H9 (cell line): ENCODE measurements at regions not wholly inside any gene's neighbourhood (a gene's known extent, or its start where the extent isn't known, plus 50 kb on each side); places are given as distances from the start of the nearest gene placed in this dataset.

ENCODE experiments used
- DNase-seq: peaks from one replicate; pipeline ENCODE4 v3.0.0-alpha.2; 2017
- H2AFZ ChIP-seq: one replicate; pipeline ENCODE4 v1.6.1; 2013; ENCODE audit warnings: mild to moderate bottlenecking, low read length, control low read depth, moderate library complexity
- H2AK5ac ChIP-seq: 2 replicates; pipeline ENCODE4 v1.6.1; 2013; ENCODE audit warnings: low read length, control low read depth, mixed read lengths; ENCODE audit not compliant: insufficient read length
- H2BK120ac ChIP-seq: one replicate; pipeline ENCODE4 v1.6.1; 2013; ENCODE audit warnings: low read depth, mild to moderate bottlenecking, low read length, control low read depth, inconsistent platforms; ENCODE audit not compliant: poor library complexity, severe bottlenecking
- H2BK12ac ChIP-seq: 2 replicates; pipeline ENCODE4 v1.6.1; 2013; ENCODE audit warnings: low read length, control low read depth, mixed read lengths, low read depth; ENCODE audit not compliant: insufficient read length
- H2BK15ac ChIP-seq: 2 replicates; pipeline ENCODE4 v1.6.1; 2013; ENCODE audit warnings: low read depth, low read length, control low read depth
- H2BK20ac ChIP-seq: one replicate; pipeline ENCODE4 v1.6.1; 2013; ENCODE audit warnings: low read depth, mild to moderate bottlenecking, low read length, control low read depth, inconsistent platforms; ENCODE audit not compliant: poor library complexity, severe bottlenecking
- H2BK5ac ChIP-seq: 2 replicates; pipeline ENCODE4 v1.6.1; 2013; ENCODE audit warnings: low read length, control low read depth, mixed read lengths; ENCODE audit not compliant: insufficient read length
- H3K14ac ChIP-seq: 2 replicates; pipeline ENCODE4 v1.6.1; 2013; ENCODE audit warnings: low read length, control low read depth; ENCODE audit not compliant: insufficient read depth
- H3K18ac ChIP-seq: 2 replicates; pipeline ENCODE4 v1.6.1; 2013; ENCODE audit warnings: low read depth, mild to moderate bottlenecking, mixed read lengths, low read length, control low read depth; ENCODE audit not compliant: insufficient read length
- H3K23ac ChIP-seq: 2 replicates; pipeline ENCODE4 v1.6.1; 2013; ENCODE audit warnings: low read length, control low read depth, mixed read lengths, low read depth; ENCODE audit not compliant: insufficient read length
- H3K23me2 ChIP-seq: 2 replicates; pipeline ENCODE4 v1.6.1; 2013; ENCODE audit warnings: low read depth, mild to moderate bottlenecking, mixed read lengths, low read length, control low read depth; ENCODE audit not compliant: insufficient read length, poor library complexity, severe bottlenecking
- H3K27ac ChIP-seq: 2 replicates; pipeline ENCODE4 v1.5.1; 2013; ENCODE audit warnings: low read length, control low read depth, mixed read lengths, low read depth; ENCODE audit not compliant: insufficient read length
- H3K27me3 ChIP-seq: 2 replicates; pipeline ENCODE4 v1.6.1; 2013; ENCODE audit warnings: low read length, control low read depth, inconsistent platforms; ENCODE audit not compliant: insufficient read depth
- H3K4ac ChIP-seq: 2 replicates; pipeline ENCODE4 v1.6.1; 2013; ENCODE audit warnings: low read depth, mild to moderate bottlenecking, control low read depth, inconsistent platforms, low read length, moderate library complexity
- H3K4me1 ChIP-seq: 2 replicates; pipeline ENCODE4 v1.6.1; 2013; ENCODE audit warnings: low read length, control low read depth, inconsistent platforms; ENCODE audit not compliant: insufficient read depth
- H3K4me2 ChIP-seq: 2 replicates; pipeline ENCODE4 v1.6.1; 2013; ENCODE audit warnings: low read length, control low read depth, mixed read lengths; ENCODE audit not compliant: insufficient read length, insufficient read depth
- H3K56ac ChIP-seq: 2 replicates; pipeline ENCODE4 v1.6.1; 2013; ENCODE audit warnings: low read depth, mild to moderate bottlenecking, mixed read lengths, low read length, control low read depth; ENCODE audit not compliant: insufficient read length
- H3K79me1 ChIP-seq: 2 replicates; pipeline ENCODE4 v1.6.1; 2013; ENCODE audit warnings: low read depth, mild to moderate bottlenecking, moderate library complexity, low read length, control low read depth, inconsistent platforms; ENCODE audit not compliant: insufficient read depth, poor library complexity, severe bottlenecking
- H3K79me2 ChIP-seq: 2 replicates; pipeline ENCODE4 v1.6.1; 2013; ENCODE audit warnings: low read length, control low read depth, inconsistent platforms; ENCODE audit not compliant: insufficient read depth
- H3K9ac ChIP-seq: 2 replicates; pipeline ENCODE4 v1.6.1; 2013; ENCODE audit warnings: low read length, control low read depth, mixed read lengths; ENCODE audit not compliant: insufficient read length; ENCODE audit errors: extremely low read depth
- H3K9me3 ChIP-seq: one replicate; pipeline ENCODE4 v1.6.1; 2013; ENCODE audit warnings: low read depth, low read length, inconsistent platforms; ENCODE audit not compliant: control insufficient read depth
- H3T11ph ChIP-seq: one replicate; pipeline ENCODE4 v1.6.1; 2013; ENCODE audit warnings: mild to moderate bottlenecking, low read length, control low read depth, inconsistent platforms
- H4K20me1 ChIP-seq: one replicate; pipeline ENCODE4 v1.6.1; 2013; ENCODE audit not compliant: control insufficient read depth, insufficient read length, insufficient read depth
- H4K5ac ChIP-seq: 2 replicates; pipeline ENCODE4 v1.6.1; 2013; ENCODE audit warnings: low read depth, mild to moderate bottlenecking, mixed read lengths, low read length, control low read depth; ENCODE audit not compliant: insufficient read length
- H4K8ac ChIP-seq: replicated peaks from 2 replicates; pipeline ENCODE4 v1.6.1; 2013; ENCODE audit warnings: low read length, control low read depth, mixed read lengths, low read depth; ENCODE audit not compliant: insufficient read length
- H4K91ac ChIP-seq: 2 replicates; pipeline ENCODE4 v1.6.1; 2013; ENCODE audit warnings: low read depth, mild to moderate bottlenecking, moderate library complexity, mixed read lengths, low read length, control low read depth; ENCODE audit not compliant: insufficient read length
- H3K27ac Mint-ChIP-seq, 3 experiments: 2 replicates in 2 of 3; 3 replicates in 1 of 3; pipeline ENCODE4 v1.8.0; 2020 to 2021; ENCODE audit warnings: mixed read lengths in 3 of 3, mild to moderate bottlenecking in 1 of 3, moderate library complexity in 1 of 3
- H3K27me3 Mint-ChIP-seq: 2 replicates; pipeline ENCODE4 v1.8.0; 2021; ENCODE audit warnings: low read depth, mild to moderate bottlenecking, moderate library complexity, mixed read lengths
- H3K36me3 Mint-ChIP-seq, 3 experiments: 2 replicates in 2 of 3; 3 replicates in 1 of 3; pipeline ENCODE4 v1.8.0; 2020 to 2021; ENCODE audit warnings: low read depth in 3 of 3, mixed read lengths in 3 of 3; ENCODE audit not compliant: insufficient read depth in 1 of 3
- H3K4me1 Mint-ChIP-seq, 2 experiments: 2 replicates each; pipeline ENCODE4 v1.8.0; 2020; ENCODE audit warnings: mixed read lengths in 2 of 2
- H3K4me3 Mint-ChIP-seq, 2 experiments: 2 replicates in 1 of 2; 3 replicates in 1 of 2; pipeline ENCODE4 v1.8.0; 2020 to 2021; ENCODE audit warnings: mild to moderate bottlenecking in 2 of 2, mixed read lengths in 2 of 2, moderate library complexity in 1 of 2
- H3K9me3 Mint-ChIP-seq, 2 experiments: 2 replicates in 1 of 2; 3 replicates in 1 of 2; pipeline ENCODE4 v1.8.0; 2020; ENCODE audit warnings: mild to moderate bottlenecking in 2 of 2, mixed read lengths in 2 of 2, moderate library complexity in 1 of 2
- CTCF ChIP-seq: fragments of 200-600 bp; sonication (generic); conservative IDR thresholded peaks from 3 replicates; pipeline ENCODE4 v1.8.0; 2021; ENCODE audit warnings: antibody characterized with exemption, mild to moderate bottlenecking
- WGBS: extraction: QIAGEN DNeasy Blood & Tissue Kit; methylation state at CpG from one replicate; pipeline ENCODE4 v1.1.7; 2013; ENCODE audit warnings: missing lambda C conversion rate, low lambda C conversion rate, mixed read lengths; ENCODE audit not compliant: insufficient read length; ENCODE audit errors: extremely low coverage; 5-methylcytosine and 5-hydroxymethylcytosine counted together

- Histone ChIP-seq H2BK5ac (no peak overlapping the region), H3K27me3 (no peaks in the 10 kb centered on the region), H3T11ph (no peak overlapping the region), H3K4ac (no peak overlapping the region), H3K79me1 (no peaks in the 10 kb centered on the region), H4K8ac (no peak overlapping the region), H4K5ac (no peak overlapping the region), H3K9ac (no peak overlapping the region), H3K79me2 (no peaks in the 10 kb centered on the region), H2AFZ (no peak overlapping the region), H3K4me2 (no peak overlapping the region), H3K14ac (no peak overlapping the region), H3K23ac (no peak overlapping the region), H2BK15ac (no peak overlapping the region), H2BK20ac (no peak overlapping the region), H3K4me1 (no peaks in the 10 kb centered on the region), H3K56ac (no peak overlapping the region), H4K91ac (no peak overlapping the region), H3K18ac (no peak overlapping the region), H2BK12ac (no peak overlapping the region), H4K20me1 (no peaks in the 10 kb centered on the region), H3K23me2 (no peaks in the 10 kb centered on the region), H3K9me3 (no peaks in the 10 kb centered on the region), H2BK120ac (no peak overlapping the region), H3K27ac (no peak overlapping the region), H2AK5ac (no peak overlapping the region)
- DNase-seq, result no peak
- no peaks in the 10 kb centered on the region for H3K4me1 Mint-ChIP-seq
- H3K27ac Mint-ChIP-seq, result no peak overlapping the region
- no peak overlapping the region for H3K4me3 Mint-ChIP-seq
- WGBS, result no CpG with 5 or more reads among the region's 4 CpGs
- H3K36me3 Mint-ChIP-seq, result peaks cover 0 to 6% (median 0%) of the 10 kb centered on the region in 3 experiments; a peak in 1 of 7 replicates
- H3K27me3 Mint-ChIP-seq, result no peaks in the 10 kb centered on the region; the same call in 1 of the 2 replicates
- TF ChIP-seq CTCF, result no peak
- peaks cover 4 to 5% of the 10 kb centered on the region in 2 experiments; a peak in 4 of 5 replicates for H3K9me3 Mint-ChIP-seq
These were observed 304.9 kb upstream of the TCF21 start for GRCh38 chr6:133583907-133584427.
